Body of pancreas (tissue), 4 donors: ENCODE measurements at regions not wholly inside any gene's neighbourhood (a gene's known extent, or its start where the extent isn't known, plus 50 kb on each side); places are given as distances from the start of the nearest gene placed in this dataset.

Source experiments
- ATAC-seq: fragments of 150-250 bp; one replicate; pipeline ENCODE4 v1.9.1; 2016
- DNase-seq, 4 donors: peaks; one replicate each; pipeline ENCODE4 v3.0.0-alpha.2; 2019
- H3K27ac ChIP-seq, 4 donors: fragments of 200-600 bp; sonication (generic); 1 replicate in 3 of 4; 2 replicates in 1 of 4; pipeline versions ENCODE4 v1.5.1 to v1.6.1; 2016 to 2019; ENCODE audit warnings: mild to moderate bottlenecking in 1 of 4, mixed read lengths in 1 of 4, moderate library complexity in 1 of 4
- H3K27me3 ChIP-seq, 2 donors: fragments of 200-600 bp; sonication (generic); one replicate each; pipeline ENCODE4 v1.6.0; 2016; ENCODE audit warnings: mild to moderate bottlenecking in 1 of 2
- H3K36me3 ChIP-seq, 2 donors: fragments of 200-600 bp; sonication (generic); replicated peaks in 1 of 2; 2 replicates each; pipeline ENCODE4 v1.5.1; 2016; ENCODE audit warnings: low read depth in 2 of 2; ENCODE audit not compliant: insufficient read depth in 1 of 2
- H3K4me1 ChIP-seq: fragments of 200-600 bp; sonication (generic); one replicate; pipeline ENCODE4 v1.6.0; 2016
- H3K4me3 ChIP-seq, 2 donors: fragments of 200-600 bp; sonication (generic); 1 replicate in 1 of 2; 2 replicates in 1 of 2; pipeline ENCODE4 v1.5.1; 2016 to 2019
- H3K9me3 ChIP-seq, 3 donors: fragments of 200-600 bp; sonication (generic); 1 replicate in 2 of 3; 2 replicates in 1 of 3; pipeline ENCODE4 v1.5.1; 2016
- CTCF ChIP-seq, 7 experiments: fragments of 450-650 bp in 4 of 7; fragments of 200-600 bp in 3 of 7; sonication (generic) in 3 of 7; IDR thresholded peaks; one replicate each; pipeline ENCODE4 v1.5.1; 2016 to 2019; ENCODE audit warnings: antibody characterized with exemption in 7 of 7
- POLR2A ChIP-seq, 3 donors: fragments of 450-650 bp; IDR thresholded peaks; one replicate each; pipeline ENCODE4 v1.6.1; 2016; ENCODE audit warnings: antibody characterized with exemption in 3 of 3, mild to moderate bottlenecking in 2 of 3
- WGBS, 2 donors: methylation state at CpG; one replicate each; pipeline ENCODE4 v1.1.5; 2017; 5-methylcytosine and 5-hydroxymethylcytosine counted together
- intact Hi-C: fragments of 100-400 bp; cut with DNase I; formaldehyde crosslinking; loops from one replicate; pipeline ENCODE4 v1.15.1; 2023

GRCh38 chr15:70584441-70584837 is 178.9 kb downstream of the UACA start:
- intact Hi-C loops: no loop called here
- ATAC-seq: no peak
- Histone ChIP-seq H3K4me3 (no peak overlapping the region), H3K9me3 (no peaks in the 10 kb centered on the region), H3K36me3 (no peaks in the 10 kb centered on the region), H3K4me1 (peaks cover 6% of the 10 kb centered on the region), H3K27ac (no peak overlapping the region), H3K27me3 (no peaks in the 10 kb centered on the region)
- 92% methylated on average over 4 of the region's 4 CpGs for WGBS, 2 donors
- DNase-seq: no peak
- TF ChIP-seq CTCF (IDR thresholded peaks at IDR 0.05) (no peak), POLR2A (IDR thresholded peaks at IDR 0.05) (no peak)

- 57 to 62% methylated on average over 4 of the region's 4 CpGs for WGBS, 2 donors
- no peak for ATAC-seq
These were observed 180.4 kb downstream of the UACA start for GRCh38 chr15:70583006-70583405.

GRCh38 chr15:70582143-70582945 is 181.0 kb downstream of the UACA start:
- TF ChIP-seq POLR2A (IDR thresholded peaks at IDR 0.05): no peak
- intact Hi-C loops: no loop called here
- no peaks in the 10 kb centered on the region for H3K9me3 ChIP-seq
- H3K4me1 ChIP-seq: peaks cover 6% of the 10 kb centered on the region
- H3K27ac ChIP-seq: no peak overlapping the region
- H3K4me3 ChIP-seq: no peak overlapping the region
- H3K36me3 ChIP-seq: no peaks in the 10 kb centered on the region
- H3K27me3 ChIP-seq: no peaks in the 10 kb centered on the region
- ATAC-seq: no peak
- 50 to 58% methylated on average over 5 of the region's 5 CpGs for WGBS, 2 donors
- no peak for DNase-seq

More at GRCh38 chr15:70583006-70583405, 180.4 kb downstream of the UACA start:
- TF ChIP-seq POLR2A (IDR thresholded peaks at IDR 0.05) (no peak), CTCF (IDR thresholded peaks at IDR 0.05) (no peak)
- peaks cover 6% of the 10 kb centered on the region for H3K4me1 ChIP-seq
- H3K9me3 ChIP-seq: no peaks in the 10 kb centered on the region
- H3K27me3 ChIP-seq: no peaks in the 10 kb centered on the region
- H3K4me3 ChIP-seq: no peak overlapping the region
- H3K36me3 ChIP-seq: no peaks in the 10 kb centered on the region
- H3K27ac ChIP-seq: no peak overlapping the region
- intact Hi-C loops: no loop called here
- no peak for DNase-seq

GRCh38 chr15:70580958-70581357 is 182.4 kb downstream of the UACA start:
- no peak for TF ChIP-seq CTCF (IDR thresholded peaks at IDR 0.05)
- H3K4me3 ChIP-seq: no peak overlapping the region
- intact Hi-C loops: no loop called here
- no peaks in the 10 kb centered on the region for H3K27me3 ChIP-seq
- H3K4me1 ChIP-seq: peaks cover 6% of the 10 kb centered on the region
- ATAC-seq (no peak), DNase-seq (no peak)
- 73 to 81% methylated on average over 6 of the region's 6 CpGs for WGBS, 2 donors
- H3K9me3 ChIP-seq: no peaks in the 10 kb centered on the region
- H3K36me3 ChIP-seq: no peaks in the 10 kb centered on the region
- H3K27ac ChIP-seq: no peak overlapping the region

GRCh38 chr15:70580286-70580685 is 183.1 kb downstream of the UACA start:
- WGBS, 2 donors: 51 to 52% methylated on average over 10 of the region's 10 CpGs
- no peak overlapping the region for H3K27ac ChIP-seq
- DNase-seq (no peak), ATAC-seq (no peak)
- H3K9me3 ChIP-seq: no peaks in the 10 kb centered on the region
- peaks cover 5% of the 10 kb centered on the region for H3K4me1 ChIP-seq
- intact Hi-C loops: no loop called here
- H3K4me3 ChIP-seq: no peak overlapping the region
- TF ChIP-seq CTCF (IDR thresholded peaks at IDR 0.05) (no peak), POLR2A (IDR thresholded peaks at IDR 0.05) (no peak)
- no peaks in the 10 kb centered on the region for H3K27me3 ChIP-seq
- no peaks in the 10 kb centered on the region for H3K36me3 ChIP-seq
